ENCODE measurements at regions not wholly inside any gene's neighbourhood (a gene's known extent, or its start where the extent isn't known, plus 50 kb on each side); places are given as distances from the start of the nearest gene placed in this dataset.

DNA sequence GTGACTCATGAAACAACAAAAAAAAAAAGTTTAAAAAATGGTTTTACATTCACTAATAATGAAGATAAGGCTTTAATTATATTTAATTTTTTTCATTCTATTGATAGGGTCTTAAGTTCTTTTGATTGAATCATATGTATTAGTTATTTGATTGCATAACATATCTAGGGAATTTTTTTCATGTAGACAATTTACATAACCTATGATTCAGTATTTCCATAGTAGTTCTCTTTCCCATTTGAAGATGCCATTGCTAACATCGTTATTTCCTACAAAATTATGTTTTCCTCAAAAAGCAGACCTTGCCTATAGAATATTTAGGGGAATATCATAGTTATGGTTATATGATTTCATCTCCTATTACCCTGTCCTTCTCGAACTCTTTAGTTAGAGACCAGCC, 463.4 kb downstream of the TFAP2B start:
- no peak overlapping the region for H3K4me3 ChIP-seq (ENCODE audit: low read depth, low read length)
- TF ChIP-seq, protein P1, sequence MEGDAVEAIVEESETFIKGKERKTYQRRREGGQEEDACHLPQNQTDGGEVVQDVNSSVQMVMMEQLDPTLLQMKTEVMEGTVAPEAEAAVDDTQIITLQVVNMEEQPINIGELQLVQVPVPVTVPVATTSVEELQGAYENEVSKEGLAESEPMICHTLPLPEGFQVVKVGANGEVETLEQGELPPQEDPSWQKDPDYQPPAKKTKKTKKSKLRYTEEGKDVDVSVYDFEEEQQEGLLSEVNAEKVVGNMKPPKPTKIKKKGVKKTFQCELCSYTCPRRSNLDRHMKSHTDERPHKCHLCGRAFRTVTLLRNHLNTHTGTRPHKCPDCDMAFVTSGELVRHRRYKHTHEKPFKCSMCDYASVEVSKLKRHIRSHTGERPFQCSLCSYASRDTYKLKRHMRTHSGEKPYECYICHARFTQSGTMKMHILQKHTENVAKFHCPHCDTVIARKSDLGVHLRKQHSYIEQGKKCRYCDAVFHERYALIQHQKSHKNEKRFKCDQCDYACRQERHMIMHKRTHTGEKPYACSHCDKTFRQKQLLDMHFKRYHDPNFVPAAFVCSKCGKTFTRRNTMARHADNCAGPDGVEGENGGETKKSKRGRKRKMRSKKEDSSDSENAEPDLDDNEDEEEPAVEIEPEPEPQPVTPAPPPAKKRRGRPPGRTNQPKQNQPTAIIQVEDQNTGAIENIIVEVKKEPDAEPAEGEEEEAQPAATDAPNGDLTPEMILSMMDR (IDR thresholded peaks at IDR 0.05; ENCODE audit: control insufficient read depth, extremely low read depth, insufficient read depth), result no peak
- DNase-seq (ENCODE audit: low read depth), result no peak

DNA sequence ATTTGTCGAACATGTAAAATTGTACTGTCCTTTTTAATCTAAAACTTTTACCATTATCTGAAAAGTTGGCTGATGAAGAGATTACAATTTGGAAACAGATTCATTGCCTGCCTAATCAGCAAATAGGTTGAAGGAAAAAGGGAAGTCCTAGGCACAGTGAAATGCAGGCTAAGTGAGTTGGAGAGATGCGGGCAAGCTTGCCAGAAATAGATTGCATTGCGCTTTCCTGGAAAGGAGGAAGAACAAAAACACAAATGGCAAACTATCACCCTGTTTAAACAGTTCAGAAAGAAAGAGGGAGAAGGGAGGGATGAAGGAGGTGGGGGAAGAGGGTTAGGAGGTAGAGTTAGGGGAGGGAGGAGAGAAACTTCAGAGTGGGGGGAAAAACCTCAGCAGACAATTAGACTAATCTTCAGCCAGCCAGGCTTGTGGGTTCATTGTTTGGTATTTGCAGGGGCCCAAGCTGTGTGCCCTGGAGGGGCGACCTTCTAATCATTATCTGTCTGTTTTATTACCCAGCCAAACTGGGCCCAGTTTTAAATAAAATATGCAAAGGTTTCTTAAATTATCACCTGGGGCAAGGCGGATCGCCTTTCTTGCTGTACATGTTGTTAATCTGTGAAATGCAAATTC, 465.2 kb downstream of the TFAP2B start:
- no peak for DNase-seq (ENCODE audit: low read depth)
- TF ChIP-seq, protein P1 (IDR thresholded peaks at IDR 0.05; ENCODE audit: control insufficient read depth, extremely low read depth, insufficient read depth), result no peak
- H3K4me3 ChIP-seq (ENCODE audit: low read depth, low read length), result no peak overlapping the region

DNA sequence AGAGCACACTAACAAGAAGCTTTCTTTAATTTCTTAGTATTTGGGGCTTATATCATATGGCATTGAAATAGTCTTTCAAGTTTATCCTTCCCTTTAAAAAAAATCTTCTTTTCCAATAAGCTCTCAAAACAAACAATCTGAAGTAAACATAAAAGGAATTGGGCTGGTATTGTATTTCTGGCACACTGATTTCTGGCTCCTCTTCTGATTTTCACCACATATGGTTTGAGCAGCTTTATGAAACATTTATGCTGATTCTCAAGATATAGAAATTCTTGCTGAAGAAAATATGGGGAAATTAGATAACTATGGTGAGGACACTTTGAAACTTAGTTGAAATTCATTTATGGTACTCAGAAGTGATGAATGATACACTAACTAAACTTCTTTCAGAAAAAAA, 467.2 kb downstream of the TFAP2B start:
- no peak for DNase-seq (ENCODE audit: low read depth)
- TF ChIP-seq, protein P1 (IDR thresholded peaks at IDR 0.05; ENCODE audit: control insufficient read depth, extremely low read depth, insufficient read depth), result no peak
- H3K4me3 ChIP-seq (ENCODE audit: low read depth, low read length), result no peak overlapping the region

DNA sequence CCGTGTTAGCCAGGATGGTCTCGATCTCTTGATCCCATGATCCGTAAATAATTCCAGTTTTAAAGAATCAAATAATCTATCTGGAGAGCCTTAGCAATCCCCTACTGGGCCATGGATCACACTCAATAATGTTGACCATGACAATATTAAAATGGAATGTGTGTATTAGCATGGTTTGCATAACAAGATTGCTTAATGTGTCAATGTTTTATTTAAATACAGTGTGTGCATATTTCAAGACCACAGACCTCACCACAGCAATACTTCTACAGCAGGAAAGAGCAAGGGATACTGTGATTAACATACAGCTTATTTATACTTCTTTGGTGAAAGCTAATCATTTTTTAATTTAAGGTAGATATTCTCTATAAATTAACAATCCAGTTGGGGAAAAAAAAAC, 470.4 kb downstream of the TFAP2B start:
- DNase-seq (ENCODE audit: low read depth), result no peak
- no peak overlapping the region for H3K4me3 ChIP-seq (ENCODE audit: low read depth, low read length)
- TF ChIP-seq, protein P1 (IDR thresholded peaks at IDR 0.05; ENCODE audit: control insufficient read depth, extremely low read depth, insufficient read depth), result no peak

DNA sequence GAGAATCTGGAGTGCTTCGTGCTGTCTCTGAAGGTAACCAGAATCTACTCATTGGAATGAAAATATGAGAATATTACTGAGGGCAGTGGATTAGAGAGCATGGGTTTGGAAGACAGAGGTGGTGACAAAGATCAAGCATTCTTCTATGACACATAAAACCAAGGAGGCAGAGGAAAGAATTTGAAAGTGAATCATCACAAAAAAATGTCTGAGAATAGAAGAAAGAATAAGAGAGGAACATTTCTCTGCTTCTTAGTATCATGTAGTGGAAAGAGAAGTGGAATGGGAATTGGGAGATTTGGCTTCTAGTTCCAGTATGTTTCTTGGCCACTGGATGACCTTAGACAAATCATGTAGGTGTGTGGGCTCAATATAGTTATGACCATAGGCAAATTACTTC, 474.0 kb downstream of the TFAP2B start:
- TF ChIP-seq, protein P1 (IDR thresholded peaks at IDR 0.05; ENCODE audit: control insufficient read depth, extremely low read depth, insufficient read depth), result no peak
- H3K4me3 ChIP-seq (ENCODE audit: low read depth, low read length), result no peak overlapping the region
- no peak for DNase-seq (ENCODE audit: low read depth)

DNA sequence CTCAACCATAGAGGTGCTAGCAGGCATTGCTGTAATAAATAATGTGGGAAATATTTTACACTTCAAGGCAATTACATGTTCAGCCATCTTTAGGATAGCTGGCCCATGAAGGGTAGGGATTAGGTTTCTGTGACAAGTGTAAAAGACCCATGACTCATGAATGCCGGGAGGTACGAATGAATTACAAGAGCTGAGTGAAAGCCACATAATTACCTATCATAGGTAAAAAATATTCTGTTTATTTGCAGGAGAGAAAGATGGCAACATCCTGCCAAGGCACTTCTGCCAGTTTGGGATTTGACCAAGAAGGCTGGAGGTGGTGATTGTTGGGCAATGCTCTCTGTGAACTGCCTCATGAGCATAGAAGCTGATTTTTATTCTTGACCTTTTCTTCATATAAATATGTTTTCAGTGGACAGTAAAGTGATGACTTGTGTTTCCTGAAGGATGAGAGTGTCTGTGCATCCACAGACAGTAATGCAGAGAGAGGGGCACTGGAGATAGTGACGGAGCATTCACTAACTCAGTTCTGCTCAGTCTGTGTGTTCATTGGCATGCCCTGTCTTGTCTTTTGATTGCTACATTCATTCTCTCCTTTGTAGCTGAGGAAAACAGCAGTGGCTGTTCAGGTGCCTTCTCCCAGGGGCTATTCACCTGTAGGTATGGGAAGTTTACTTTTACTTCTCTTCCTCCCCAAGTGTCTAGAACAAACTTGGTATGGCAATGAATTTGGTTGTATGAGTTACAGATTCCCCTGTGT, 481.1 kb downstream of the TFAP2B start:
- DNase-seq (ENCODE audit: low read depth), result no peak
- no peak overlapping the region for H3K4me3 ChIP-seq (ENCODE audit: low read depth, low read length)
- TF ChIP-seq, protein P1 (IDR thresholded peaks at IDR 0.05; ENCODE audit: control insufficient read depth, extremely low read depth, insufficient read depth), result no peak
